Transverse colon (tissue), 3 donors: ENCODE measurements at regions not wholly inside any gene's neighbourhood (a gene's known extent, or its start where the extent isn't known, plus 50 kb on each side); places are given as distances from the start of the nearest gene placed in this dataset.

Experiments
- POLR2A ChIP-seq: fragments of 450-650 bp; IDR thresholded peaks from one replicate; pipeline ENCODE4 v1.6.1; 2016; ENCODE audit warnings: antibody characterized with exemption, mild to moderate bottlenecking, moderate library complexity
- TF ChIP-seq, protein P1 (sequence below), 5 experiments: fragments of 200-600 bp in 3 of 5; fragments of 450-650 bp in 2 of 5; sonication (generic) in 3 of 5; IDR thresholded peaks; 1 replicate in 2 of 5; 2 replicates in 3 of 5; pipeline ENCODE4 v1.5.1; 2016 to 2017; ENCODE audit warnings: antibody characterized with exemption in 5 of 5, inconsistent platforms in 3 of 5, mild to moderate bottlenecking in 2 of 5, moderate library complexity in 1 of 5

DNA sequence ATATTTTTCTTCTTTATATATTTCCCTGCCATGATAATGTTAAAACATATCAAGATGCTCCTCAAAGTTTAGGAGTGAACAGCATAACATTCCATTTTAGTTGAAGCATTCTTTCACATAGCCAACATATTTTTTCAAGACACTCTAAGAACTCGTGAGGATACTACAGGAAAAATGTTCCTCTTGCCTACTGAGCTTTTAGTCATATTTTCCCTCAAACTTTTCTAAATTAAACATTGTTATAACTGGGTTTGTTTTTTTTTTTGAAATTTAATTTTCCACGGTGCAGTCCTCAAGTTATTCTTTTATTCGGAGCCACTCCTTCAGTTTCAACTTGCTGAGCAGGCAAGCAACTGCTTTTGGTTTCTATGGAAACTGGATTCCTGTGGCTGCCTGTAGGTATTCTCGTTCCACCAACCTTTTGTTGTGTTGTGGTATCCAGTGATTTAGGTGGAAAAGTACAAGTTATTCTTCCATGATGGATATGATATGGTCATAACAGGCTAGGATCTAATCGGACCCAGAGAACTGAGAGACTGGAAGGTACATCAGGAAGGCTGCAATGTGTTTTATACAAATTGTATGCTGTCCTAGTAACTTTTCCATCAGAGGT lies 248.0 kb downstream of the TRIML1 start:
- TF ChIP-seq, protein P1, sequence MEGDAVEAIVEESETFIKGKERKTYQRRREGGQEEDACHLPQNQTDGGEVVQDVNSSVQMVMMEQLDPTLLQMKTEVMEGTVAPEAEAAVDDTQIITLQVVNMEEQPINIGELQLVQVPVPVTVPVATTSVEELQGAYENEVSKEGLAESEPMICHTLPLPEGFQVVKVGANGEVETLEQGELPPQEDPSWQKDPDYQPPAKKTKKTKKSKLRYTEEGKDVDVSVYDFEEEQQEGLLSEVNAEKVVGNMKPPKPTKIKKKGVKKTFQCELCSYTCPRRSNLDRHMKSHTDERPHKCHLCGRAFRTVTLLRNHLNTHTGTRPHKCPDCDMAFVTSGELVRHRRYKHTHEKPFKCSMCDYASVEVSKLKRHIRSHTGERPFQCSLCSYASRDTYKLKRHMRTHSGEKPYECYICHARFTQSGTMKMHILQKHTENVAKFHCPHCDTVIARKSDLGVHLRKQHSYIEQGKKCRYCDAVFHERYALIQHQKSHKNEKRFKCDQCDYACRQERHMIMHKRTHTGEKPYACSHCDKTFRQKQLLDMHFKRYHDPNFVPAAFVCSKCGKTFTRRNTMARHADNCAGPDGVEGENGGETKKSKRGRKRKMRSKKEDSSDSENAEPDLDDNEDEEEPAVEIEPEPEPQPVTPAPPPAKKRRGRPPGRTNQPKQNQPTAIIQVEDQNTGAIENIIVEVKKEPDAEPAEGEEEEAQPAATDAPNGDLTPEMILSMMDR (IDR thresholded peaks at IDR 0.05) = no peak
- TF ChIP-seq POLR2A = no peak
